Spinal cord (tissue), 9 donors: ENCODE measurements at regions not wholly inside any gene's neighbourhood (a gene's known extent, or its start where the extent isn't known, plus 50 kb on each side); places are given as distances from the start of the nearest gene placed in this dataset.
A peak's percentile ranks its signal among the peaks of the same experiment; 100 is the strongest.

Experiments
- DNase-seq, 6 donors: peaks; one replicate each; pipeline versions ENCODE4 v3.0.0 to v3.0.0-alpha.2; 2013 to 2015; ENCODE audit warnings: low spot score in 6 of 6, low read depth in 4 of 6
- H3K27ac ChIP-seq: one replicate; pipeline ENCODE4 v1.5.1; 2013; ENCODE audit warnings: low read depth, low read length, control low read depth
- H3K27me3 ChIP-seq: one replicate; pipeline ENCODE4 v1.6.1; 2013; ENCODE audit warnings: low read length; ENCODE audit not compliant: control insufficient read depth, insufficient read depth
- H3K36me3 ChIP-seq: one replicate; pipeline ENCODE4 v1.6.1; 2013; ENCODE audit warnings: low read length; ENCODE audit not compliant: control insufficient read depth, insufficient read depth
- H3K4me1 ChIP-seq: one replicate; pipeline ENCODE4 v1.6.1; 2013; ENCODE audit warnings: low read length; ENCODE audit not compliant: control insufficient read depth, insufficient read depth
- H3K4me3 ChIP-seq: one replicate; pipeline ENCODE4 v1.5.1; 2013; ENCODE audit warnings: low read depth, low read length, control low read depth
- H3K9me3 ChIP-seq: one replicate; pipeline ENCODE4 v1.6.1; 2013; ENCODE audit warnings: low read length; ENCODE audit not compliant: control insufficient read depth, insufficient read depth
- WGBS: methylation state at CpG from one replicate; pipeline ENCODE4 v1.1.5; 2013; ENCODE audit warnings: missing lambda C conversion rate; ENCODE audit not compliant: insufficient coverage; 5-methylcytosine and 5-hydroxymethylcytosine counted together
- donor health status: healthy.

- Histone ChIP-seq H3K36me3 (no peaks in the 10 kb centered on the region), H3K4me1 (peaks cover 26% of the 10 kb centered on the region), H3K4me3 (no peak overlapping the region), H3K27ac (no peak overlapping the region), H3K9me3 (peaks cover 13% of the 10 kb centered on the region), H3K27me3 (peaks cover 6% of the 10 kb centered on the region)
- WGBS, result 72% methylated on average over 13 of the region's 13 CpGs
- DNase-seq, result no peak
Observed at GRCh38 chr4:3699678-3700077, 66.5 kb upstream of the ADRA2C start.

GRCh38 chr4:3699261-3699660, 66.9 kb upstream of the ADRA2C start:
- no peak for DNase-seq
- H3K27me3 ChIP-seq, result peaks cover 6% of the 10 kb centered on the region

DNA sequence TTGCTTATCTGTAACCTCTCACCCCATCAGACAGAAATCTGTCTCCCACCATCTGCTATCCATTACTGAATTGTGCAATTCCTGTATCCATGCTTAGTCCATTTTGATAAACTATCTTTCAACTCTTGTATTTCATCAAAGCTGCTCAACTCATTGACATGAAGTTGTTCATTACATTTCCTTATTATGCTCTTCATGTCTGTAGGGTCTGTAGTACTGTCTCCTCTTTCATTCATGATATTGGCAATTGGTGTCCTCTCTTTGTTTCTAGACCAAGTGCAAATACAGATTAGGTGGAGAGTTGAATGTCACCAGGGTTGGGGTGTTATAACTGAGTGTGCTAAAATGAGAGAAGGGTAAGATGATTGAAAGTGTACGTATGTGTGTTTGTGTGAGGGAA, 69.2 kb upstream of the ADRA2C start:
- Histone ChIP-seq H3K4me3 (no peak overlapping the region), H3K36me3 (no peaks in the 10 kb centered on the region), H3K27me3 (no peaks in the 10 kb centered on the region), H3K9me3 (peaks cover 13% of the 10 kb centered on the region), H3K4me1 (peaks cover 9% of the 10 kb centered on the region), H3K27ac (no peak overlapping the region)
- DNase-seq, result peak in 1 of 6 donors; percentile 32
- WGBS, result 95% methylated on average over 1 of the region's 1 CpG

More at GRCh38 chr4:3699261-3699660, 66.9 kb upstream of the ADRA2C start:
- Histone ChIP-seq H3K9me3 (peaks cover 13% of the 10 kb centered on the region), H3K27ac (no peak overlapping the region), H3K4me1 (peaks cover 26% of the 10 kb centered on the region), H3K4me3 (no peak overlapping the region), H3K36me3 (no peaks in the 10 kb centered on the region)
- no CpG with 5 or more reads among the region's 6 CpGs for WGBS

DNA sequence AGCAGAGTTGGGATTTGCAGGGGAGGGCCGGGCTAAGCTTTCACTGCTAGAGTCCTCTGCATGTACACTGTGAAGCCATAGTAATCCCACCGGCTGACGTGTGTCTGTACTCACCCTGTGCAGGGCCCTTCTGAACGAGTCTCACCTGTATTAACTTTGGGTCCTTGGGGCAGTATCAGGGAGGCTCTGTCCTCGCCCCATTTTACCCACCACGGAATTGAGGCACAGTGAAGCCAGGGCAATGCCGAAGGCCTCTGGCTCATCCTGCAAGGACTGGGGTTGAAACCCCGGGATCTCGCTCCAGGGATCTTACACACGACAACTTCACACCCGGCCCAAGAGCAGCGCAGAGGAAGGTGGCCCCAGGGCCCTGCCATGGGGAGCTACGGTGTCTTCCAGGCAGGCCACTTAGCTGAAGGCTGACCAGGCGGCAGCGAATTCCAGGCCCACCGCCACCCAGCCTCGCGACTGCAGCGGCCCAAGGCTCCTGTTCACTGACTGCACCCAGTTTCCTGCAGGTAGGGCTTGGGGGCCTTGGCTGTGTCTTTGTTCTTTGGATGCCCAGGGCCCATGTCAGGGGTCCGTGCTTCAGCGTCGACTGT, 75.5 kb upstream of the ADRA2C start:
- no peaks in the 10 kb centered on the region for H3K27me3 ChIP-seq
- H3K27ac ChIP-seq, result no peak overlapping the region
- WGBS, result 89% methylated on average over 19 of the region's 22 CpGs
- no peaks in the 10 kb centered on the region for H3K36me3 ChIP-seq
- DNase-seq, result no peak
- H3K9me3 ChIP-seq, result no peaks in the 10 kb centered on the region
- H3K4me1 ChIP-seq, result no peaks in the 10 kb centered on the region
- no peak overlapping the region for H3K4me3 ChIP-seq

GRCh38 chr4:3689576-3690550, 76.3 kb upstream of the ADRA2C start:
- WGBS, result 84% methylated on average over 39 of the region's 41 CpGs
- Histone ChIP-seq H3K27me3 (no peaks in the 10 kb centered on the region), H3K9me3 (no peaks in the 10 kb centered on the region), H3K4me3 (no peak overlapping the region), H3K36me3 (no peaks in the 10 kb centered on the region), H3K4me1 (no peaks in the 10 kb centered on the region), H3K27ac (no peak overlapping the region)
- DNase-seq, result no peak

DNA sequence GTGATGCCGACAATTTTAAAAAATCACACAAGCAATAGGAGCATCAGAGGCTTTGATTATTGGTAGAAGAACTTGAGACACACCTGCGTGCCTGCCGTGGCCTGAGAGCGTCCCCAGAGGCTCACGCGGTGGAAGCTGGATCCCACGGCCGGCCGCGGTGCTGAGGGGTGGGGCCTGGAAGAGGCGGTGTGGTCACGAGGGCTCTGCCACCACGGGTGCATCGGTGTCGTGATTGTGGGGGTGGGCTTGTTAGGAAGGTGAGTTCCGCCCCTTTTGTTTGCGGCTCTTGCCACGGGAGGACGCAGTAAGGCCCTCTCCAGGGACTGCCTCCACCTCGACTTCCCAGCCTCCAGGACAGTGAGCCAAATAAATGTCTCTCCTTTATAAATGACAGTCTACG, 77.2 kb upstream of the ADRA2C start:
- Histone ChIP-seq H3K36me3 (no peaks in the 10 kb centered on the region), H3K27ac (no peak overlapping the region), H3K9me3 (no peaks in the 10 kb centered on the region), H3K27me3 (no peaks in the 10 kb centered on the region), H3K4me1 (no peaks in the 10 kb centered on the region), H3K4me3 (no peak overlapping the region)
- WGBS, result 83% methylated on average over 19 of the region's 21 CpGs
- no peak for DNase-seq

DNA sequence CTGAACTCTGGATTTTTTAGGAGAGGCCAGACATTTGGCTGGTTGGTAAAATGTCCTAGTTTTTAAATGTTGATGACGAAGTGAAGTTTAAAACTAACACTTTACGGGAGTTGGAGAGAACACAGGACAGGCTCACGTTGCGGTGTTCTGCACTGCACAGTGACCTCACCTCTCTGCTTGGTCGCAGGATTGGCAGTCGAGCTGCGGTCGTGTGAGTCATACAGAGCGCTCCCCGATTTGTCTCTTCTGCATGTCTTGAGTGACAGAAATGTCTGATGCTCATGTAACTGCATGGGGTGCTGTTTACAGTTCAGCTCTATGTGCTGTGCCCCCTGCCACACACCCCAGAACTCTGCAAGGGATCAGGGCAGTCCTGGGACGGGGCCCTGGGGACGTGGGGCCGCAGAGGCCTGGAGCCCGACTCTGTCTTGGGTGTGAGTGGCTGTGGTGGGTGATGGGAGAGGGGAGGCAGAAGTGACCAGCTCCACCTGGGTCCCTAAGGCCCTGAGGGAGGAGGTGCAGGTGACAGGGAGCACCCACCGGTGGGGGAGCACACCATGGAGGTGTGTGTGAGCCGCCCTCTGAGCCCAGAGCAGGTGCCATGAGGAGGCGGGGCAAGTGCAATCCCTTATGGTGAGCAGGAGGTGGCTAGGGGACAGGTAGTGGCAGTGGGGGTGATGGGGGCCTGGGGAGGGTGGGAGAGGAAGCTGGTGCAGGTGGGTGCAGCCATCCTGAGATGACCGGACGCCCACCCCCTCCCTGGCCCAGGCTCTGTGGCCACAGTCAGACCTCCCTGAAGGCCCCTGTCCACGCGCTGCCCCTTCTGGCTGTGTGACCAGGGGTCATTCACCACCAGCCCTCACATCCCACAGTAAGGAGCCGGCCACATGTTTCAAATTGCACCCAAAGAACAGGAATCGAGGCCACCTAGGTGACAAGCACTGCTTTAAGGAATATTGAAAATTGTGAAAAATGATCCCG, 77.9 kb upstream of the ADRA2C start:
- no peaks in the 10 kb centered on the region for H3K27me3 ChIP-seq
- 92% methylated on average over 15 of the region's 24 CpGs for WGBS
- no peak overlapping the region for H3K27ac ChIP-seq
- no peaks in the 10 kb centered on the region for H3K9me3 ChIP-seq
- H3K4me3 ChIP-seq, result no peak overlapping the region
- DNase-seq, result no peak
- H3K36me3 ChIP-seq, result no peaks in the 10 kb centered on the region
- no peaks in the 10 kb centered on the region for H3K4me1 ChIP-seq

- Histone ChIP-seq H3K4me3 (no peak overlapping the region), H3K4me1 (no peaks in the 10 kb centered on the region), H3K27me3 (no peaks in the 10 kb centered on the region), H3K9me3 (no peaks in the 10 kb centered on the region), H3K27ac (no peak overlapping the region), H3K36me3 (no peaks in the 10 kb centered on the region)
- no peak for DNase-seq
- WGBS, result 90% methylated on average over 13 of the region's 13 CpGs
Observed at GRCh38 chr4:3687538-3687937, 78.6 kb upstream of the ADRA2C start.

DNA sequence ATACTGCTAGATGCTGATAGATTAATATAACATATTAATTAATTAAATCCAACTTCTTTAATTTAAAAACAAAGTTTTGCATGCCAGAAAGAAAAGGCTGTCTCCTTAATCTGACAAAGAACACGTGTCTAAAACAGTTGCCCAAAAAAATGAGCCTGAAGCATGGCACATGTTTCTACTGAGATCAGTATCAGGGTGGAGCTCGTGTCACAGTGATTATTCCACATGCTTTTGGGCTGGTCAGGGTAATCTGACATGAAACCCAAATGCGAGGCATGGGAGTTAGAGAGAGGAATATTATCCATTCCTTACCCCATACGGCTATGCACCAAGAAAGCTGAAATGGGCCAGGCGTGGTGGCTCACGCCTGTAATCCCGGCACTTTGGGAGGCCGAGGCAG, 79.4 kb upstream of the ADRA2C start:
- Histone ChIP-seq H3K27me3 (no peaks in the 10 kb centered on the region), H3K4me3 (no peak overlapping the region), H3K4me1 (no peaks in the 10 kb centered on the region), H3K27ac (no peak overlapping the region), H3K9me3 (no peaks in the 10 kb centered on the region), H3K36me3 (no peaks in the 10 kb centered on the region)
- DNase-seq, result no peak
- 76% methylated on average over 2 of the region's 8 CpGs for WGBS
